ENCODE measurements at regions not wholly inside any gene's neighbourhood (a gene's known extent, or its start where the extent isn't known, plus 50 kb on each side); places are given as distances from the start of the nearest gene placed in this dataset.

DNA sequence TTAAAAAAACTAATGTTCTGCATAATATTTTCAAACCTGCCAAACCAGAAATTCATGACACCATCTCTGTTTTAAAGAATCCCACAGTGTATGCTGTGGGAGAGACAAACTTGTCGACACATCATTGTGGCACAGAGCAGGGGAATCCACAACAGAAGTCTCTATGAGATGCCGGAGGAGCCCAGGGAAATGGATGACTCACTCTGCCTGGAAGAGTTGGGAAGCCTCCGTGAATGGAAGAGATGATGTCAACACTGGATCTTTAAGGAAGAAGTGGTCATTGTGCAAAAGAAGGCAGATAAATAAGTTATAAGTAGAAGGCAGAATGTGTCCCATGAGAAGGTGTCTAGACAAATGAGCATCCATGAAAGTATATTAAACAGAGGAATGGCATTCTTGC lies 595.1 kb downstream of the RAB28 start:
- no peak for DNase-seq
- Histone ChIP-seq H3K27ac (no peak overlapping the region), H3K9me3 (no peaks in the 10 kb centered on the region), H3K4me1 (no peaks in the 10 kb centered on the region), H3K27me3 (no peaks in the 10 kb centered on the region), H3K36me3 (no peaks in the 10 kb centered on the region), H3K4me3 (no peak overlapping the region)
- intact Hi-C loops (cut with DNase I): no loop called here
- TF ChIP-seq POLR2A (IDR thresholded peaks at IDR 0.05) (no peak), EP300 (IDR thresholded peaks at IDR 0.05) (no peak), POLR2AphosphoS5 (IDR thresholded peaks at IDR 0.05) (no peak)
- TF ChIP-seq, protein P1, sequence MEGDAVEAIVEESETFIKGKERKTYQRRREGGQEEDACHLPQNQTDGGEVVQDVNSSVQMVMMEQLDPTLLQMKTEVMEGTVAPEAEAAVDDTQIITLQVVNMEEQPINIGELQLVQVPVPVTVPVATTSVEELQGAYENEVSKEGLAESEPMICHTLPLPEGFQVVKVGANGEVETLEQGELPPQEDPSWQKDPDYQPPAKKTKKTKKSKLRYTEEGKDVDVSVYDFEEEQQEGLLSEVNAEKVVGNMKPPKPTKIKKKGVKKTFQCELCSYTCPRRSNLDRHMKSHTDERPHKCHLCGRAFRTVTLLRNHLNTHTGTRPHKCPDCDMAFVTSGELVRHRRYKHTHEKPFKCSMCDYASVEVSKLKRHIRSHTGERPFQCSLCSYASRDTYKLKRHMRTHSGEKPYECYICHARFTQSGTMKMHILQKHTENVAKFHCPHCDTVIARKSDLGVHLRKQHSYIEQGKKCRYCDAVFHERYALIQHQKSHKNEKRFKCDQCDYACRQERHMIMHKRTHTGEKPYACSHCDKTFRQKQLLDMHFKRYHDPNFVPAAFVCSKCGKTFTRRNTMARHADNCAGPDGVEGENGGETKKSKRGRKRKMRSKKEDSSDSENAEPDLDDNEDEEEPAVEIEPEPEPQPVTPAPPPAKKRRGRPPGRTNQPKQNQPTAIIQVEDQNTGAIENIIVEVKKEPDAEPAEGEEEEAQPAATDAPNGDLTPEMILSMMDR (IDR thresholded peaks at IDR 0.05): no peak
- 69 to 77% methylated on average over 3 of the region's 3 CpGs for WGBS, 2 donors

DNA sequence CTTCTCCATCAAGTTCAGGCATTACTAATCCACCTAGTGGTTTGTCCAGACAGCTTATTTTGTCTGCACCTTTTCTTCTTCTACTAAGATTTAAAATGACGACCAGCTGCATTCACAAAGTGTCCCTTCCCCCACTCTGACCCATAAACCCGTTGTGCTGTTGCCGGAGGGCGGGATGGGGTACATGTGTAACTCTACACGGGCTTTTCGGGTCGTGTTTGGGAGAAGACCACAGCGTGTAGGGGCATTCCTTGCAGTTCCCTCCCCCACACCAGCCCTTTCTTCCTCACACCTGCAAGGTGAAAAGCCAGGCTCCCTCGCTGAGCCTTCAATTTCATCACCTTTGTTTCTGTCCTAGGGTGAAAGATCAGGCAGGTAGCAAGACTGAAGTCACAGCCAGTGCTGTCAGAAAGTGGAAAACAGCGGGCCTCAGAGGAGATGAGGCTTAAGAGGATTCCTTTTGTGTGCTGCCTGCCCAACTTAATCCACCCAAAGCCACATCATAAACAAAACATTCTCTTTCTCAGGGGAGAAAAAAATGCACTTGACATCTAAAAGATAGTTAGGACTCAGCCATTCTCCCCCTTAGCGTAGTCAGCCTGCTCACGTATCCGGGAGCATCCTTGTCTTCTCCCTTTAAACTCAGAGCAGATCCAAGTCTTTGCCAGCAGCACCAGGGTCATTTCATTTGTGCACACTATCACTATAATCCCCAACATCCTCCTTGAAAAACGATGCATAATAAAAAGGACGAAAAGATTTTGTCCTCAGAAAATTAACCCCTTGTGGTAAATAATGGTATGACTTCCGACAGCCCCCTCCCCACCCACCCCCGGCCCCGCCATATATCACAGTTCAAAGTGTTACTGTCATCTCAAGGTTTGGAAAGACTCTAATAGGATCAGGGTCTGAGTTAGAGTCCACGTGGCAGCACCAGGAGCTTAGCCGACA lies 599.0 kb downstream of the RAB28 start:
- 68 to 69% methylated on average over 20 of the region's 20 CpGs for WGBS, 2 donors
- DNase-seq: no peak
- no peaks in the 10 kb centered on the region for H3K36me3 ChIP-seq
- H3K4me3 ChIP-seq: no peak overlapping the region
- no peaks in the 10 kb centered on the region for H3K9me3 ChIP-seq
- H3K27me3 ChIP-seq: no peaks in the 10 kb centered on the region
- TF ChIP-seq, protein P1 (IDR thresholded peaks at IDR 0.05): no peak
- TF ChIP-seq EP300 (IDR thresholded peaks at IDR 0.05) (no peak), POLR2AphosphoS5 (IDR thresholded peaks at IDR 0.05) (no peak), POLR2A (IDR thresholded peaks at IDR 0.05) (no peak)
- H3K27ac ChIP-seq: no peak overlapping the region
- peaks cover 0 to 8% (median 0%) of the 10 kb centered on the region in 4 donors for H3K4me1 ChIP-seq
- intact Hi-C loops (cut with DNase I): no loop called here

DNA sequence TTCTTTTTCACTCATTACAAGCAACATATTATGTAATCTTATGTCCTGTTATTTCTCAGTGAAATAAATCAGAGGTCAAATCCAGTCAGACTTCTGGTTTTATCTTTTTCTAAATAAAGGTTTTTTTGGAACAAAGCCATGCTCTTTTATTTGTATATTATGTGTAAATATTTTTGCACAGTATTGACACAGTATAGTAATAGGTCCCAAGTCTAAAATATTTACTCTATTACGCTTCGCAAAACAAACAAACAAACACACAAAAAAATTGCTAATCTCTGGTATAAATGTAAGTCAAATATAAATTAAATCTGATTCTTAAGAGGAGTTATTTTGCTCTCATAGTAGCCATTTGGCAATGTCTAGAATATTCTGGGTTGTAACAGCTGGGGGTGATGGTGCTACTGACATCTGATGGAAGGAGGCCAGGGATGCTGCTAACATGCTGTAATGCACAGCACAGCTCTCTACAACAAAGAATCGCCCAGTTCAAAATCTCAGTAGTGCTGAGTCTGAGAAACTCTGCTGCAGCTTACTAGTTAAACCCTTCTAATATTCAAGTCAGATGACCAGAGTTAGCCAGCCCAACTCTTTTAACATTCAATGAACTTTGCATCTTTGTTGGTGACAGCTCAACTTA lies 602.1 kb downstream of the RAB28 start:
- 62 to 73% methylated on average over 3 of the region's 3 CpGs for WGBS, 2 donors
- Histone ChIP-seq H3K4me3 (no peak overlapping the region), H3K27me3 (no peaks in the 10 kb centered on the region), H3K27ac (no peak overlapping the region), H3K9me3 (no peaks in the 10 kb centered on the region), H3K36me3 (no peaks in the 10 kb centered on the region), H3K4me1 (peaks cover 0 to 8% (median 0%) of the 10 kb centered on the region in 4 donors)
- DNase-seq: no peak
- intact Hi-C loops (cut with DNase I): no loop called here
- TF ChIP-seq, protein P1 (IDR thresholded peaks at IDR 0.05): no peak
- TF ChIP-seq POLR2AphosphoS5 (IDR thresholded peaks at IDR 0.05): no peak
- TF ChIP-seq POLR2A (IDR thresholded peaks at IDR 0.05): no peak
- TF ChIP-seq EP300 (IDR thresholded peaks at IDR 0.05): no peak

DNA sequence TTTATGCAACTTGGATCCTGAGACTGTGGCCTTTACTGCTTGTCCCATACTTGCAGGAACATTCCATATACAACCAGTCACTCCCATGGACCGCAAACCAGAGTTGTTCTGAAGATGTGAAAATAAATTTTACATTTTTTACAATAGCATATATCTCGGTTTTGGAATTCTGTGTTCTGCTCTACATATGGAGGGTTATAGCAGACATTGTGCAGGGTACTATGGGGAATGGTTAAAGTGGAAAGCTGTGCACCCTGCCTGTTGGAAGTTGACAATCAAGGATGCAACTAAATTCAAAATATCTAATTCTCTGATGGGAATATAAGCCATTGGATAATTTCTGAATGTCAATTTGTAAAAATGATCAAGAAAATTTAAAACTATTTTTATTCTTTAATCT lies 603.3 kb downstream of the RAB28 start:
- DNase-seq: no peak
- no peak overlapping the region for H3K27ac ChIP-seq
- no peaks in the 10 kb centered on the region for H3K27me3 ChIP-seq
- H3K4me1 ChIP-seq: peaks cover 0 to 8% (median 0%) of the 10 kb centered on the region in 4 donors
- no peaks in the 10 kb centered on the region for H3K9me3 ChIP-seq
- WGBS, 2 donors: 88 to 91% methylated on average over 2 of the region's 2 CpGs
- H3K4me3 ChIP-seq: no peak overlapping the region
- intact Hi-C loops (cut with DNase I): no loop called here
- TF ChIP-seq, protein P1 (IDR thresholded peaks at IDR 0.05): no peak
- TF ChIP-seq POLR2A (IDR thresholded peaks at IDR 0.05): no peak
- TF ChIP-seq EP300 (IDR thresholded peaks at IDR 0.05): no peak
- TF ChIP-seq POLR2AphosphoS5 (IDR thresholded peaks at IDR 0.05): no peak
- no peaks in the 10 kb centered on the region for H3K36me3 ChIP-seq

Measured in sigmoid colon (tissue), 6 donors.